ENCODE measurements at regions not wholly inside any gene's neighbourhood (a gene's known extent, or its start where the extent isn't known, plus 50 kb on each side); places are given as distances from the start of the nearest gene placed in this dataset.

DNA sequence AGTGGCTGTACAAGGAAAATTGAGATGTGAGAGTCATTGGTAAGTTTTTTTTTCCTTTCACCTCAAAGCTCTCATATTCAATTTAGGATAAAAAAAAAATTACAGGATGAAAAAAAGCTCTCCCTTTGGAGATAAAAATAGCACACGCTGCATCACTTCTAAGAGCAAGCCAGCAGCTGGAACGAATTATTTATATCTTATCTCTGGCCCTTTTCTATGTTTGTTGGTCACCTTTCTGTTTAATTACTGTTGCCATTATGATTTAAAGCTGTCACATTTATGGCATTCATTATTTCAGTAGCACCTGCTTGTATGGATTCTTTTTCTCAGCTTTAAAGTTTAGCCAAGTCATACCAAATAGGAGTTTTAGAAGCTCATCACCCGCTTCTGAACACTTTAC, 171.6 kb upstream of the PDZRN3 start:
- Histone ChIP-seq H3K9ac (ENCODE audit: low read length) (no peak overlapping the region), H3K9me3 (ENCODE audit: control insufficient read depth, low read length) (no peaks in the 10 kb centered on the region), H3K36me3 (ENCODE audit: control insufficient read depth, insufficient read depth, low read length, severe bottlenecking) (no peaks in the 10 kb centered on the region), H3K27me3 (replicated peaks; ENCODE audit: control insufficient read depth, insufficient read depth, low read length) (no peaks in the 10 kb centered on the region), H3K4me3 (ENCODE audit: low read length) (no peak overlapping the region), H3K4me1 (ENCODE audit: control insufficient read depth, insufficient read depth, low read length) (peaks cover under 1% of the 10 kb centered on the region)
- no peak for DNase-seq (ENCODE audit: low read depth)

- no peak for DNase-seq (ENCODE audit: low read depth)
- H3K9ac ChIP-seq (ENCODE audit: low read length), result no peak overlapping the region
- peaks cover 14% of the 10 kb centered on the region for H3K4me1 ChIP-seq (ENCODE audit: control insufficient read depth, insufficient read depth, low read length)
- H3K4me3 ChIP-seq (ENCODE audit: low read length), result no peak overlapping the region
- no peaks in the 10 kb centered on the region for H3K36me3 ChIP-seq (ENCODE audit: control insufficient read depth, insufficient read depth, low read length, severe bottlenecking)
- no peaks in the 10 kb centered on the region for H3K27me3 ChIP-seq (replicated peaks; ENCODE audit: control insufficient read depth, insufficient read depth, low read length)
- no peaks in the 10 kb centered on the region for H3K9me3 ChIP-seq (ENCODE audit: control insufficient read depth, low read length)
Measured at GRCh38 chr3:73791356-73791755, 166.6 kb upstream of the PDZRN3 start.

- no peaks in the 10 kb centered on the region for H3K27me3 ChIP-seq (replicated peaks; ENCODE audit: control insufficient read depth, insufficient read depth, low read length)
- H3K9me3 ChIP-seq (ENCODE audit: control insufficient read depth, low read length), result no peaks in the 10 kb centered on the region
- no peak for DNase-seq (ENCODE audit: low read depth)
- H3K36me3 ChIP-seq (ENCODE audit: control insufficient read depth, insufficient read depth, low read length, severe bottlenecking), result no peaks in the 10 kb centered on the region
- H3K4me1 ChIP-seq (ENCODE audit: control insufficient read depth, insufficient read depth, low read length), result peaks cover 23% of the 10 kb centered on the region
- H3K9ac ChIP-seq (ENCODE audit: low read length), result no peak overlapping the region
- H3K4me3 ChIP-seq (ENCODE audit: low read length), result no peak overlapping the region
Measured at GRCh38 chr3:73789825-73790444, 165.2 kb upstream of the PDZRN3 start.

DNA sequence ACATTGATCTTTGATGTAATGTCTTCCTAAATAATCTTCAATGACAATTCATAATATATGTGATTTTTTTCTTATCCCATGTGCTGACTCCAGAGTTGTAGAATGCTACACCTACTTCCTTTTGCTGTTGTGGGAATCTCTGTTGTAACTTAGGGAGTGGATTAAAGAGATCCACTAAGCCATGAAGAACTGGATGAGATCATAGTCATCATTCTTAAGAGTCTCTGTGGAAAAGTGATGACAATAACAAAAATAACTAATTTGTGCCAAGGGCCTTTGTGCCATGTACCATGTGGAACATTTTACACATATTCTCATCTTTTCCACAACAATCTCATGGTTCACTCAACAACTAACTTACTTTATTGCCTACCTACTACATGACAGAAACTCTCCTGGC, 162.9 kb upstream of the PDZRN3 start:
- no peaks in the 10 kb centered on the region for H3K9me3 ChIP-seq (ENCODE audit: control insufficient read depth, low read length)
- peaks cover 27% of the 10 kb centered on the region for H3K4me1 ChIP-seq (ENCODE audit: control insufficient read depth, insufficient read depth, low read length)
- peak overlapping the region; percentile 35 for H3K9ac ChIP-seq (ENCODE audit: low read length)
- no peak for DNase-seq (ENCODE audit: low read depth)
- no peaks in the 10 kb centered on the region for H3K27me3 ChIP-seq (replicated peaks; ENCODE audit: control insufficient read depth, insufficient read depth, low read length)
- H3K36me3 ChIP-seq (ENCODE audit: control insufficient read depth, insufficient read depth, low read length, severe bottlenecking), result no peaks in the 10 kb centered on the region
- no peak overlapping the region for H3K4me3 ChIP-seq (ENCODE audit: low read length)

DNA sequence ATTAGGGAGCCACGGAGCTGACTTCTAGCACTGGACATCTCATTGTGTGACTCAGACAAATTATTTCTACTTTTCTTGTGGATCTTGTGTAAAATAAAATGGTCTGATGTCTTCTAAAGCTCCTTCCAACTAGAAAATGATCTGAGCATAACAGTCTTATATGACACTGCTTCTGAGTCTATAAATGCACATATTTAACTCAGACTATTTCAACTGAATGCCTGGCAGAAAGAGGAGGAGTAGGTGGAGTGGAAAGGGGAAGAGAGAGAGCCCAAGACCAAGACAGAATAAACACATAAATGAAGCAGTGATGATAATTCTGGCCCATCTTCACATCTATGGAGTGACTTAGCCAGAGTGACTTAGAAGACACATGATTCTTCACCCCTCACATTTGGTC, 162.3 kb upstream of the PDZRN3 start:
- H3K27me3 ChIP-seq (replicated peaks; ENCODE audit: control insufficient read depth, insufficient read depth, low read length), result no peaks in the 10 kb centered on the region
- H3K9me3 ChIP-seq (ENCODE audit: control insufficient read depth, low read length), result no peaks in the 10 kb centered on the region
- H3K9ac ChIP-seq (ENCODE audit: low read length), result peak overlapping the region; percentile 35
- peaks cover 27% of the 10 kb centered on the region for H3K4me1 ChIP-seq (ENCODE audit: control insufficient read depth, insufficient read depth, low read length)
- H3K36me3 ChIP-seq (ENCODE audit: control insufficient read depth, insufficient read depth, low read length, severe bottlenecking), result no peaks in the 10 kb centered on the region
- DNase-seq (ENCODE audit: low read depth), result no peak
- H3K4me3 ChIP-seq (ENCODE audit: low read length), result no peak overlapping the region

- DNase-seq (ENCODE audit: low read depth), result peak; percentile 94
- Histone ChIP-seq H3K4me3 (ENCODE audit: low read length) (no peak overlapping the region), H3K4me1 (ENCODE audit: control insufficient read depth, insufficient read depth, low read length) (peaks cover 27% of the 10 kb centered on the region), H3K36me3 (ENCODE audit: control insufficient read depth, insufficient read depth, low read length, severe bottlenecking) (no peaks in the 10 kb centered on the region), H3K27me3 (replicated peaks; ENCODE audit: control insufficient read depth, insufficient read depth, low read length) (no peaks in the 10 kb centered on the region), H3K9me3 (ENCODE audit: control insufficient read depth, low read length) (no peaks in the 10 kb centered on the region), H3K9ac (ENCODE audit: low read length) (peak overlapping the region; percentile 31)
Measured at GRCh38 chr3:73786321-73786807, 161.6 kb upstream of the PDZRN3 start.

GRCh38 chr3:73784686-73785392, 160.1 kb upstream of the PDZRN3 start:
- DNase-seq (ENCODE audit: low read depth), result peak; percentile 53
- H3K4me3 ChIP-seq (ENCODE audit: low read length), result no peak overlapping the region
- no peak overlapping the region for H3K9ac ChIP-seq (ENCODE audit: low read length)
- H3K4me1 ChIP-seq (ENCODE audit: control insufficient read depth, insufficient read depth, low read length), result peaks cover 27% of the 10 kb centered on the region
- H3K36me3 ChIP-seq (ENCODE audit: control insufficient read depth, insufficient read depth, low read length, severe bottlenecking), result no peaks in the 10 kb centered on the region
- H3K27me3 ChIP-seq (replicated peaks; ENCODE audit: control insufficient read depth, insufficient read depth, low read length), result no peaks in the 10 kb centered on the region
- no peaks in the 10 kb centered on the region for H3K9me3 ChIP-seq (ENCODE audit: control insufficient read depth, low read length)

GRCh38 chr3:73783811-73784210, 159.1 kb upstream of the PDZRN3 start:
- Histone ChIP-seq H3K4me1 (ENCODE audit: control insufficient read depth, insufficient read depth, low read length) (peaks cover 27% of the 10 kb centered on the region), H3K4me3 (ENCODE audit: low read length) (no peak overlapping the region), H3K9me3 (ENCODE audit: control insufficient read depth, low read length) (no peaks in the 10 kb centered on the region), H3K27me3 (replicated peaks; ENCODE audit: control insufficient read depth, insufficient read depth, low read length) (no peaks in the 10 kb centered on the region), H3K9ac (ENCODE audit: low read length) (no peak overlapping the region), H3K36me3 (ENCODE audit: control insufficient read depth, insufficient read depth, low read length, severe bottlenecking) (no peaks in the 10 kb centered on the region)
- DNase-seq (ENCODE audit: low read depth), result no peak

DNA sequence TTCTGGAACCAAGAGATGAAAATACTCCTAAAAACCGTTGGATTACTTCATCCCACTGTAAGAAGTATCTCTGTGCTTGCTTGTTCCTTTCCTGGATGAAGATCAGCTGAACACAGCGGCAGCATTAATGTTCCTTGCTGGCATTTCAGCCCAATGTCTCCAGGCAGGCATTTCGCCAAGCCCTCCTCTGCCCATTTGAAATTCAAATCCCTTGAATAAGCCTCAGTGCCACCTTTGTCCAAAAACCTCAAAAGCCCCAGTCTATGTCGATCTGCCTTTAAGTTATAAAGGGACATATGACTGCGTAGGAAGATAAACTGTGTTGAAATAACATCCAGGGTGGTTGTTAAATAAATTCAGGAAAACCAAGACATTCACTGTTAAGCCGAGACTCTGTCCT, 156.8 kb upstream of the PDZRN3 start:
- peaks cover 13% of the 10 kb centered on the region for H3K4me1 ChIP-seq (ENCODE audit: control insufficient read depth, insufficient read depth, low read length)
- DNase-seq (ENCODE audit: low read depth), result no peak
- no peaks in the 10 kb centered on the region for H3K27me3 ChIP-seq (replicated peaks; ENCODE audit: control insufficient read depth, insufficient read depth, low read length)
- no peaks in the 10 kb centered on the region for H3K9me3 ChIP-seq (ENCODE audit: control insufficient read depth, low read length)
- no peaks in the 10 kb centered on the region for H3K36me3 ChIP-seq (ENCODE audit: control insufficient read depth, insufficient read depth, low read length, severe bottlenecking)
- H3K4me3 ChIP-seq (ENCODE audit: low read length), result no peak overlapping the region
- H3K9ac ChIP-seq (ENCODE audit: low read length), result no peak overlapping the region

GRCh38 chr3:73774645-73775044, 149.9 kb upstream of the PDZRN3 start:
- no peak overlapping the region for H3K9ac ChIP-seq (ENCODE audit: low read length)
- peaks cover 9% of the 10 kb centered on the region for H3K9me3 ChIP-seq (ENCODE audit: control insufficient read depth, low read length)
- H3K4me1 ChIP-seq (ENCODE audit: control insufficient read depth, insufficient read depth, low read length), result peaks cover 28% of the 10 kb centered on the region
- no peaks in the 10 kb centered on the region for H3K27me3 ChIP-seq (replicated peaks; ENCODE audit: control insufficient read depth, insufficient read depth, low read length)
- H3K4me3 ChIP-seq (ENCODE audit: low read length), result no peak overlapping the region
- H3K36me3 ChIP-seq (ENCODE audit: control insufficient read depth, insufficient read depth, low read length, severe bottlenecking), result no peaks in the 10 kb centered on the region
- DNase-seq (ENCODE audit: low read depth), result no peak

DNA sequence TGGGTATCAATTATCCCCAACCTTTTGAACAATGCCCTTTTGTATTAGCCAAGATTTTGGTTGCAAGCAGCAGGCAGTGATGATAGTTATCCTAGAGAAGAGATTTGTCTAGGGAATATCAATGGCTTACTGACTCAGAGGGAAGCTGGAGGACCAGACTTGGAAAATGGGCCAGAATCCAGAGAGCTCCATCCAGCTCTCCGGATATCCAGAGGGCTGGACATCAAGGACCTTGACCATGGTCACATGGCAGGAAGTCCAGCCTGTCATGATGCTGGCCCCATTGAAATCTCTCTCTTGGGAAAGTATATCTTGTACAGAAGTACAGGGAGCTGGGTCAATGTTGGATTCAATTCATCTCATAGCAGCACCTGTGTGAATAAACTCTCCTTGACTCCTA, 148.5 kb upstream of the PDZRN3 start:
- no peak overlapping the region for H3K9ac ChIP-seq (ENCODE audit: low read length)
- H3K4me1 ChIP-seq (ENCODE audit: control insufficient read depth, insufficient read depth, low read length), result peaks cover 36% of the 10 kb centered on the region
- no peak overlapping the region for H3K4me3 ChIP-seq (ENCODE audit: low read length)
- H3K27me3 ChIP-seq (replicated peaks; ENCODE audit: control insufficient read depth, insufficient read depth, low read length), result no peaks in the 10 kb centered on the region
- H3K36me3 ChIP-seq (ENCODE audit: control insufficient read depth, insufficient read depth, low read length, severe bottlenecking), result no peaks in the 10 kb centered on the region
- H3K9me3 ChIP-seq (ENCODE audit: control insufficient read depth, low read length), result peaks cover 9% of the 10 kb centered on the region
- DNase-seq (ENCODE audit: low read depth), result no peak
